AG04450 (cell line): ENCODE measurements at regions not wholly inside any gene's neighbourhood (a gene's known extent, or its start where the extent isn't known, plus 50 kb on each side); places are given as distances from the start of the nearest gene placed in this dataset.

Experiments
- CTCF ChIA-PET: fragments of 300-600, 350-600 bp; formaldehyde crosslinking; extraction: SDS; loops from one replicate; lab custom pipeline; 2022; ENCODE audit warnings: antibody characterized with exemption, inconsistent platforms; lab: Charles Lee
- POLR2A ChIA-PET: fragments of 350-600 bp; formaldehyde crosslinking; extraction: SDS; loops from one replicate; lab custom pipeline; 2021; ENCODE audit warnings: antibody characterized with exemption, inconsistent platforms; lab: Yijun Ruan, JAX
- DNase-seq: peaks from one replicate; pipeline ENCODE4 v3.0.0-alpha.2; 2011; ENCODE audit warnings: low read depth, low spot score
- H3K27ac ChIP-seq: one replicate; pipeline ENCODE4 v1.5.1; 2012; ENCODE audit warnings: low read depth, low read length, control low read depth
- H3K27me3 ChIP-seq: one replicate; pipeline ENCODE4 v1.6.0; 2012; ENCODE audit warnings: low read length; ENCODE audit not compliant: control insufficient read depth, insufficient read depth
- H3K4me3 ChIP-seq: 2 replicates; pipeline ENCODE4 v1.5.1; 2011; ENCODE audit warnings: mild to moderate bottlenecking, low read depth, low read length, control low read depth
- H3K9me3 ChIP-seq: 2 replicates; pipeline ENCODE4 v1.5.1; 2012; ENCODE audit warnings: low read length; ENCODE audit not compliant: control insufficient read depth, insufficient read depth
- TF ChIP-seq, protein P1 (sequence below): IDR thresholded peaks from 2 replicates; pipeline ENCODE4 v1.5.1; 2011; ENCODE audit warnings: low read depth, low read length, control low read depth, inconsistent platforms

GRCh38 chr4:72919937-72920336 is 149.6 kb downstream of the COX18 start:
- CTCF ChIA-PET: no interaction called here
- TF ChIP-seq, protein P1, sequence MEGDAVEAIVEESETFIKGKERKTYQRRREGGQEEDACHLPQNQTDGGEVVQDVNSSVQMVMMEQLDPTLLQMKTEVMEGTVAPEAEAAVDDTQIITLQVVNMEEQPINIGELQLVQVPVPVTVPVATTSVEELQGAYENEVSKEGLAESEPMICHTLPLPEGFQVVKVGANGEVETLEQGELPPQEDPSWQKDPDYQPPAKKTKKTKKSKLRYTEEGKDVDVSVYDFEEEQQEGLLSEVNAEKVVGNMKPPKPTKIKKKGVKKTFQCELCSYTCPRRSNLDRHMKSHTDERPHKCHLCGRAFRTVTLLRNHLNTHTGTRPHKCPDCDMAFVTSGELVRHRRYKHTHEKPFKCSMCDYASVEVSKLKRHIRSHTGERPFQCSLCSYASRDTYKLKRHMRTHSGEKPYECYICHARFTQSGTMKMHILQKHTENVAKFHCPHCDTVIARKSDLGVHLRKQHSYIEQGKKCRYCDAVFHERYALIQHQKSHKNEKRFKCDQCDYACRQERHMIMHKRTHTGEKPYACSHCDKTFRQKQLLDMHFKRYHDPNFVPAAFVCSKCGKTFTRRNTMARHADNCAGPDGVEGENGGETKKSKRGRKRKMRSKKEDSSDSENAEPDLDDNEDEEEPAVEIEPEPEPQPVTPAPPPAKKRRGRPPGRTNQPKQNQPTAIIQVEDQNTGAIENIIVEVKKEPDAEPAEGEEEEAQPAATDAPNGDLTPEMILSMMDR: no peak
- Histone ChIP-seq H3K4me3 (no peak overlapping the region), H3K9me3 (no peaks in the 10 kb centered on the region), H3K27me3 (no peaks in the 10 kb centered on the region), H3K27ac (no peak overlapping the region)
- POLR2A ChIA-PET: no interaction called here
- DNase-seq: no peak

- ChIA-PET CTCF (no interaction called here), POLR2A (no interaction called here)
- no peak for DNase-seq
- H3K4me3 ChIP-seq: no peak overlapping the region
- no peak overlapping the region for H3K27ac ChIP-seq
- H3K27me3 ChIP-seq: no peaks in the 10 kb centered on the region
- no peaks in the 10 kb centered on the region for H3K9me3 ChIP-seq
- TF ChIP-seq, protein P1: no peak
Measured at GRCh38 chr4:72919464-72919863, 150.1 kb downstream of the COX18 start.

DNA sequence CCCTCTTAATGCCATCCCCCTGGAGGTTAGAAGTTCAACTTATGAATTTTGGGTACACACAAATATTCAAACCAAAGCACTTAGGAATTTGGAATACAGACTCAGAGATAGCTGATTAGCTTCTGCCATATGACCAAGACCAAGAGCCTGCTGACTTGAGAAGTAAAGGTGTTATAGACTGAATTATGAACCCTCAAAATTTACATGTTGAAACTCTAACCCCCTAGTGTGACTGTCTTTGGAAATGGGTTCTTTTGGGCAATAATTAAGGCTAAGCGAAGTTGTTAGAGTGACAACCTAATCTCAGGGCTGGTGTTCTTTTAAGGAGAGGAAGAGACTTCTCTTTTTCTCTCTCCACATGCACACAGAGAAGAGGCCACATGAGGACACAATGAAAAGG is 151.2 kb downstream of the COX18 start:
- peaks cover 3% of the 10 kb centered on the region for H3K27me3 ChIP-seq
- no peak overlapping the region for H3K27ac ChIP-seq
- POLR2A ChIA-PET: no interaction called here
- CTCF ChIA-PET: no interaction called here
- H3K9me3 ChIP-seq: no peaks in the 10 kb centered on the region
- TF ChIP-seq, protein P1: no peak
- no peak for DNase-seq
- no peak overlapping the region for H3K4me3 ChIP-seq

GRCh38 chr4:72911316-72911715 is 158.2 kb downstream of the COX18 start:
- ChIA-PET CTCF (no interaction called here), POLR2A (no interaction called here)
- Histone ChIP-seq H3K9me3 (no peaks in the 10 kb centered on the region), H3K27me3 (peaks cover 3% of the 10 kb centered on the region), H3K27ac (no peak overlapping the region), H3K4me3 (no peak overlapping the region)
- TF ChIP-seq, protein P1: no peak
- DNase-seq: no peak

GRCh38 chr4:72909461-72909860 is 160.1 kb downstream of the COX18 start:
- Histone ChIP-seq H3K4me3 (no peak overlapping the region), H3K9me3 (no peaks in the 10 kb centered on the region), H3K27me3 (peaks cover 3% of the 10 kb centered on the region), H3K27ac (no peak overlapping the region)
- ChIA-PET CTCF (no interaction called here), POLR2A (no interaction called here)
- TF ChIP-seq, protein P1: peak; percentile 28; the same call in 1 of the 2 replicates
- no peak for DNase-seq
